Right renal pelvis (tissue), 4 donors: ENCODE measurements at regions not wholly inside any gene's neighbourhood (a gene's known extent, or its start where the extent isn't known, plus 50 kb on each side); places are given as distances from the start of the nearest gene placed in this dataset.
"Not testable (repeated sequence)": the region's sequence is repeated elsewhere in the genome, so short reads cannot be mapped to it uniquely, and the experiment has no call there.

Experiments used
- DNase-seq, 4 donors: peaks; one replicate each; pipeline ENCODE4 v3.0.0-alpha.2; 2013; ENCODE audit warnings: low read depth in 4 of 4, low spot score in 3 of 4, missing footprints in 1 of 4

DNA sequence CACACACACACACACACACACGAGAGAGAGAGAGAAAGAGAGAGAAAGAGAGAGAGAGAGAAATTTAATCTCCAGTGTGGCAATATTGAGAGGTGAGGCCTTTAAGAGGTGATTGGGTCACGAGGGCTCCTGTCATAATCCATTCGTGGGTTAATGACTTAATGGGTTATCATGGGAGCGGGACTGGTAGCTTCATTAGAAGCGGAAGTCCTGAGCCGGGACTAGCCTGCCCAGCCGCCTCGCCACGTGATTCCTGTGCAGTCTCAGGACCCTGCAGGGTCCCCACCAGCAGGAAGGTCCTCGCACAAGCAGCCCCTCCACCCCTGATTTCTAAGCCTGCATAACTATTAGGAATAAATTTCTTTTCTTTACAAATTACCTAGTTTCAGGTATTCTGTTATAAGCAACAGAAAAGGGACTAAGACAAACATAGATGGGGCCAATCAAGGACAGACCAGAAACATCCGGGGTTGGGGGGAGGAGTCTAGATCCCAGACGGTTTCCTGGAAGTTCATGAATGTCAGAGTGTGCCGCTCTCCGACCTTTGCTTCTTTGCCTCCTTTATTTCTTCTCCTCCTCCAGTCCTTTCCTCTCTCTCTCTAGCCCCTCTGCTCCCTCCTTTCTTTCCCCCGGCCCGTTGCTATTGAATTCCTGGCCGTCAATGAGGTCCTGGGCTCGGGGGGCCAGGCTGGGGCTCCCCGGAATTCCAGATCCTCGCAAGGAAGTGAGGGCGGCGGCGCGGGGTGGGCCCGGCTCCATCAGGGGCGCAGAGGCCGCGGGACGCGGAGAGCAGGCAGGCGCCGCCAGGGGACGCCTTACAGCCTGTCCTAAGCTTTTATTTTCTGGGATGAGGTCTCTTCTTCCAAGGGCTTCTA, 146.8 kb downstream of the CYP26A1 start:
- DNase-seq, result no peak

DNA sequence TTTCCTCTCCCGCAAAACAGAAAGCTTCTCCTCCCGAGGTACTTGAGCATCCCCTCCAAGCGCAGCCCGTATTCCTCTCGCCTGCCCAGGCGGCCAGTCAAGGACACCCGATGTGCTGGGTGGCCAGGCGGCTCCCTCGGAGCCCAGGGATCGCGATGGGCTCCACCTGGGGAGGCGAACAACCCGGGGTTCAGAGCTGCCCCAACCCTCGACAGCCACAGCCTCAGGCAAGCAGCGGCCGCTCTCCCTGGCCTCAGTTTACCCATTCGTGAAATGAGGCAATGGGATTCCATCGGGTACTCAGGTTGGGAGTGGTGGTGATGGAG, 147.4 kb downstream of the CYP26A1 start:
- DNase-seq, result no peak

DNA sequence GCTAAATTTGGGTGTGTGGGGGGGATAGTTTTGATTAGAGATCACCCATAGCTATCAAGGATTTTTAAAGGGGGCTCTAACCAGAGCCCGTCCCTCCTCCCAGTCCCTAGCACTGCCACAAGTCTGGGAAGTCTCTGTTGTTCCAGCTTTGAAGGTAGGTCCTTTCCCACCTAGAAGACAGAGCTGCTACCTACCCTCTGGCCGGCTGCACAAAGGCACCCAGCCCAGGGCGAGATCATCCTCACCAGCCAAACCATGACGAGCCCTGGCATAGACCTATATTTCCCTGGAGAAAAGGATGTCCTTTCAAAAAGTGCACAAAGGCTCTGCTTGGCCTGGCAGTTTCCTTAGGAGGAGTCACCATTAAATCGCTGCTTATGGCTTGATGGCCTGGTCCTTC, 147.8 kb downstream of the CYP26A1 start:
- no peak for DNase-seq

DNA sequence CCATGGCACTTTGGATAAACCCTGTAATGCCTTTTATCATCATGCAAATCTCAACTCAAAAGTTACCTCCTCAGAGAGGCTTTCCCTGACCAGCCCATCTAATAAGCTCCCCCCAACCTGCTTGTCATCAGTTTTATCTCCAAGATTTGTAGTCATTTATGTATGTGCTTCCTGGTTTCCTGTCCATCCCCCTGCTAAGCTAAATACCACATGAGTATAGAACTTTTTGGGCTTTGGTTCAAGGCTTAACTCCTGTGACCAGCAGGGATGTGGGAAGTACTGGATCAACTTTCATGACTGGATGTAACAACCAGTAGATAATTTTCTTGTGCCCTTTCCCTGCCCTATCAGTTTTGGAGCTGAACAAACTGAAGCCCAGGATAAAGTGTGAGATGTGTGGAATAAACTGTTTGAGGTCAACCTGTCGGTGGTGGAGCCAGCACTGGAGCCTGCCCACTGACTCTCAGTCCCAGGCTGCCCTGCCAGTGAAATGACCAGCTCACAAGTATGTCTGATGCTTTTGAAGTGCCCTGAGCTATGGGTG, 148.6 kb downstream of the CYP26A1 start:
- DNase-seq, result no peak

DNA sequence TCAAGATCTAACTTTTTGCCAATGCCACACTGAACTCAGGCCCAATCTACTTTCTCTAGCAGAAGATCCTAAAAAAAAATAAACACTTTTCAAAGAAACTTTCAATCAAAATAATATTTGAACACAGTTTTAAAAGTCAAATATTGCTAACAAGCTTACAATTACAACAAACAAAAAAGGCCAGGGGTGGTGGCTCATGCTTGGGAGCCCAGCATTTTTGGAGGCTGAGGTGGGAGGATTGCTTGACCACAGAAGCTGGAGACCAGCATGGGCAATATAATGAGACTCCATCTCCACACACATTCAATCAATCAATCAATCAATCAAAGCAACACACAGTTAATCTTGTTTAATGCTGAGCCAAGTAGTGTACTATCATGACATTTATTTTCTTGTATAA, 149.2 kb downstream of the CYP26A1 start:
- DNase-seq, result no peak

DNA sequence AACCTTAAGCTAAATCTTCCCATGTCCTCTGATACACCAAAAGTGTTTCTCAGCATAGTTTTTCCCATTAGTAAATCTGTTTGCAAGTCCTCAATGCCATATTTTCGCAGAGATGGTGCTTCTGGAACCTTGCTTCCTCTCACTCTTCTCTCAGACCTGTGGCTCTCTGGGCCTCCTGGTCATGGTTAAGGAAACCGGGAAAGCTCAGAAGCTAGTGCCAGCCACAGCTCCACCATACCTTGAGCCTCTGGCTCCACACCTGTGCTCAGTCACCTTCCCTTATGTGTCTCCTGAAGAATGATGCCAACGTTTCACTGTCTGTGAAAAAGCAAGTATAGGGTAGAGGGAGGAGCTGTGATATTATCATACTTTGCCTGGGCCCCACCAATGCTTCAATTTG, 149.6 kb downstream of the CYP26A1 start:
- DNase-seq, result no peak

DNA sequence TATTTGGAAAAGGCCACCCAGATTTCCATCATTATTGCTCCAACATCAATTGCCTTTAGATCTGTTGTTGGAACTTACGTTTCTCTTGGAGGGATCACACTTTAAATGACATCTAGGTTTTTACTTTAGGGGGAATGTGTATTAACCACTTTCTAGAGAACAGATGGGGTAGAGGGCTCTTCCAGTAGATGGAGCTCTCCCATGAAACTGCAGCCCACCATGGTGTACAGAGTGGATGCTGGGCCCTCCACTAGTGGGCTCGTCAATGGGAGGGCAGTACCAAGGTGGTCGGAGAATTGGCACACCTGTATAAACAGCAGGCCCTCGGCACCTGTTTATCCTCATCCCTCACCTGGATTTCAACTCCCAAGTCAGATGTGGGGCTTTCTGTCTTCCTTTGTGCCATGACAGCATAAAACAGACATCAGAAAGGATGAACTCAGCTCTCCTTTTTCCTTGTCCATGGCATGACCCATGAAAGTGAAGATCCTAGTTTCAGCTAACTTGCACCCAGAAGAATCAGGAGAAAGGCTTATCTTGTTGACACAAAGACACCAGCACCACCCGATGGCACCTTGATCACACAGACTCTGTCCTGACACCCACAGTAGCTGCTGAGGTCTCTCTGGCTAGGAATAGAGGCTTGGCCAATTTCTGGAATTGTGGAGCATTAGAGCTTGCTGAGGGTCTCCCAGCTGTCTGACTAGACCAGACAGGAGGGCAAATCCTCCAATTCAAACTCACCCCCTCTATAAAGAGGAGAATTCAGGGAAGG, 150.5 kb downstream of the CYP26A1 start:
- DNase-seq, result no peak

DNA sequence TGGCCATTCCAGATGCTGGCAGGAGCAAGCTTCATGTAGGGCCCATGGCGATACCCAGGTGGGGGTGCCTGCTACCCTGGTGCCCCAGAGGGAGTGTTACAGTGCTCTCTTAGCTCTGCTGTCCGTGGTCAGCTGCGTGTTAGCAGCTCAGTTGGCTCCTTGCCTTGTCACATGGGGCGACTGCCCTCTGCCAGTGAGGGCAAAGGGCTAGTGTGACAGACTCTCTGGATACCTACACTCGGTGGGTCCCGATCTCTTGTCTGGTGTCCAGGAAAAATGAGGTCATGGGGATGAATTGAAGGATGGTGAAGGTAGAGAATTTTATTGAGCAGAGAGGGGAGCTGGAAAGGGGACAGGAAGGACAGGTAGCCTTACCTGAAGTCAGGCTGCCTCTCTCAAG, 152.2 kb downstream of the CYP26A1 start:
- DNase-seq, result no peak

DNA sequence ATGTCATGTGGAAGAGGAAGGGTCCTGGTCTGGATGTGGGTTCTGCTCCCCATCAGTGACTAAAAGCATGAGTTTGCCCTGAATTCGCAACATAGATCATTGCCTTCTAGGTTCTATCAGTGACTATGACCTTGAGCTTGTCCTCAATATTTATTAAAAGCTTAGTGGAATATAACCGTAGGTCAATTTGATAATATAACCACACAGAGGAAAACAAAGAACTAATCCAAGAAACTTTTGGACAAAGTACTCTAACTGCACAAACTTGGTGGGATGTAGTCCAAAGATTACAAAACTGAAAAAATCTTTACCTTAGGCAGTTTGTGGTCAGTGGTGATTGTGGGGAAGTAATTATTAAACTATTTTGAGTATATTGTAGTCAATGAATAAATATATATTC, 152.9 kb downstream of the CYP26A1 start:
- no peak for DNase-seq

DNA sequence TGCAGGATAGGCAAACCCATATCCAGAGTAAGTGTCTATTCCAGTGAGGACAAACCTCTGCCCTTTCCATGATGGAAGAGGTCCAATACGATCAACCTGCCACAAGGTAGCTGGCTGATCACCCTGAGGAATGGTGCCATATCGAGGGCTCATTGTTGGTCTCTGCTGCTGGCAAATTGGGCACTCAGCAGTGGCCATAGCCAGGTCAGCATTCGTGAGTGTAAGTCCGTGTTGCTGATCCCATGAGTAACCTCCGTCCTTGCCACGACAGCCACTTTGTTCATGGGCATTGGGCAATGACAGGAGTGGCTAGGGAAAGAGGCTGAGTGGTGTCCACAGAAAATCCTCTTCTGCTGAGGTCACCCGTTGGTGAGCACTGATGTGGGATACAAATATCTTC, 156.9 kb downstream of the CYP26A1 start:
- DNase-seq, result not testable (repeated sequence)

DNA sequence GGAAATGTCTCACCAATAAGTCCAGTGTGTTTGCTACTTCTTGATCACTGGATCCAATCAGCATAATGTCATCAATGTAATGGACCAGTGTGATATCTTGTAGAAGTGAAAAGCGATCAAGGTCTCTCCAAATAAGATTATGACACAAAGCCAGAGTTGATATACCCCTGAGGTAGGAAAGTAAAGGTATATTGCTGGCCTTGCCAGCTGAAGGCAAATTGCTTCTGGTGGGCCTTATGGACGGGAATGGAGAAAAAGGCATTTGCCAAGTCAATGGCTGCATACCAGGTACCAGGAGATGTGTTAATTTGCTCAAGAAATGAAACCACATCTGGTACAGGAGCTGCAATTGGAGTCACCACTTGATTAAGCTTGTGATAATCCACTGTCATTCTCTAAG, 158.5 kb downstream of the CYP26A1 start:
- DNase-seq, result not testable (repeated sequence)

DNA sequence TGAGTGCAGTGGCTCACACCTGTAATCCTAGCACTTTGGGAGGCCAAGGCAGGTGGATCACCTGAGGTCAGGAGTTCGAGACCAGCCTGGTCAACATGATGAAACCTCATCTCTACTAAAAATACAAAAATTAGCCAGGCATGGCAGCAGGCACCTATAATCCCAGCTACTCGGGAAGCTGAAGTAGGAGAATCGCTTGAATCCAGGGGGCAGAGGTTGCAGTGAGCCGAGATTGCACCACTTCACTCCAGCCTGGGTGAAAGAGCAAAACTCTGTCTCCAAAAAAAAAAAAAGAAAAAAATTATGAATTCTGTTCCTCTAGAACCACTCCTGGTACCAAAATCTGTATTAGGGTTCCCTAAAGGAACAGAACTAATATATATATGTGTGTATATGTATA, 161.2 kb downstream of the CYP26A1 start:
- DNase-seq, result not testable (repeated sequence)

DNA sequence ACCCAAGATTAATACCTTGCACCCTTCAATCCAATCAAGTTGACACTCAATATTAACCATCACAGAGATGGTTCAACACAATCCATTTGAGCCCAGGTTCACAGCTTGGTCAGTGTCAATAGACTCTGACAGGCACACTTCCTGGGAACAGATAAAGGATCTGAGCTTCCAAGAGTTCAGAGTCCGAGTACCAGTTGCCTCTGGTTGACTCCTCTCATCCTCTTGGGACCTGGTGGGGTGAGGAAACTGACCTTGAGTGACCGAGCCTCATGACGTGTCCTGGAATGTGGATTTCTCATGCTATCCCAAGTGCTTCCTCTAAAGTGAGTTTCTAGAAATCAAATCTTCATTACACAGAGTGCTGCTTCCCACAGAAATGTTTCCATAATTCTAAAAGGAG, 162.0 kb downstream of the CYP26A1 start:
- no peak for DNase-seq

DNA sequence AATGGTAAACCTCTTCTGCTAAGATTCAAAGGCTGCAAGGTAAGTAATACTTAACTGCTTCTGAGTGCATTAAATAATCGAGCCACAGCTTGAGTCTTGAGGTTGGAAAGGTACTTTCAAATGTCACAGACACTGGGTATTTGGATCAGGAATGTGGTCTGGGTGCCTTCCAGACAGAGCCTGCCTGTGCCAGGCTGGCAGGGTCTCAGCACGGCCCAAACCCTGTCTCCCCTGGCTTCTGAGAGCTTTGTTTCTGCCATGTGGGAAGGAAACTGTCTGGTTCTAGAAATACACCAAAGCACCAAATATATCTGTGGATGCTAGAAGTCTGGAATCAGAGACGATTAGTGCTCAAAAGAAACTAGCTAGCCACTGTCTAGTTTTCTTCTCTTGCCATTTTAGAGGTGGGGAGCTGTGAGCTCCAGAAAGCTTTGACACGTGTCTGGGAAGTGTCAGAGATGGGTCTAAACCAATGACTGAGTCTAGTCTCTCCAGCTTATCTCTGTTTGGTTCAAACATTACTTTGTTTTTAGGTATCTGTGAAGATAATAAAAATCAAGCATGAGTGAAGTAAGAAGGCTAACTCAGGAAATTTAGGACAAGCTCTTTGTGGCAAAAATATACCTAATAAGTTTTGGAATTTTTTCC, 162.8 kb downstream of the CYP26A1 start:
- no peak for DNase-seq

DNA sequence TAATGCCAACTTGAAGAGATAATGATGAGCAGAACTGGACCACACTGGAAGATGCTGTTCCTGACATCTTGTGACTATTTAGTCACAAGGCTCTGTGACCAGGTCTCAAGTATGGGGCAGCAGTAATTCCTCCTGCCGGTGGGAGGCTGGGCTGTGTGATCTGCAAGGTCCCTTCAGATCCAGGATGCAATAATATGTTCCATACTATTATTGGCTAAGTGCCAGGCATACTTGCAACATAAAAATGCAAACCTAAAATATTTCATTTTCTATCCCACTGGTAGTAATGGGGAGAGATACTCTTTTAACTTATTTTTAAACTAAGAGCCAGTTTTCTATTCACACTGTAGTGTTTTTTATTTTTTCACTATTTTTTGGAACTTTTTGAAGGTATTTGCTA, 171.5 kb downstream of the CYP26A1 start:
- no peak for DNase-seq

DNA sequence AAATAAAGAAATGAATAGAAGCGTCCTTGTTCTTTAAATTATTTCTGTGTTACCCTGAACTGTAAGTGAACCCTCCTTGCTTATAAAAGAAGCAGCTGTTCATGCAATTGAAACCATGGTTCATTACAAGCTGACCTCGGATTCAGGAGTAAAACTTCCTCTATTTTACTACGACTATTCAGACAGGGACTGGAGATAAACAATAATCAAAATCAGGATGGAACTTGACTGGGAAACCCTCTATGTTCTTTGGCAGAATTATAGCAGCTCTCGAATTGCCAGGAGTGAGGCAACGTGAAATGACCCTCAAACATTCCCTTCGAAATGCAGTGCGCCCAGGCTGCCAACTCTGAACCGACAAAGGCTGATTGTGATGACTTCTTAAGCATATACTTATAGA, 172.1 kb downstream of the CYP26A1 start:
- DNase-seq, result peak in 3 of 4 donors; percentile 3 to 20 (median 9)

DNA sequence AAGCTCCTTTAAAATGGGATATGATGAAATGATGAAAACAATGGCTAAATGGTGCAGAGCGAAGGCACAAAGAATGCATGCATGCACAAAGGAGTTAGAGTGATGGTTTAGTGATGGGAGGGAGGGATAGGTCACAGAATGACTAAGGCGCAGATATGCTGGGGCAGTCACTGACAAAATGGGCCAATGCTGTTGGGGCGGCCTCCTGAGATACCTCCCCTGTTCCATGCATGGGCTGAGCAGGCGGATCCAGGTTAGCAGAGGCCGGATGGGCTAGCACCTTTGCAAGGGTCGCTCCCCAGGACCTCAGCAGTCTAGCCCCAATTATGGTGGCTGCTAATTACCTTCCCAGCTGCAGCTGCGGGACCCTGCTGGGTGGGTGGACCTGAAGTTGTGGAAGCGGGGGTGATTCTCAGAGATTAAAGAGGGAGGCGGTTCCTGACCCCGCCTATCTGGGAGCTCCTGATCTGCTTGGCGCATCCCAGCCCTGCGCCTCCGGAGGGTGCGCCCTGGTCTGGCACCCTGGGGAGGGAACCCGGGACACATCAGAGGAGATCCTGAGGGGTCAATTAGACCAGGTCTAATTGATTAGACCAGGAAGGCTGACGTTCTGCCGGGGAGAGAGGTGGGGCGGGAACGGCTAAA, 175.0 kb downstream of the CYP26A1 start:
- no peak for DNase-seq

DNA sequence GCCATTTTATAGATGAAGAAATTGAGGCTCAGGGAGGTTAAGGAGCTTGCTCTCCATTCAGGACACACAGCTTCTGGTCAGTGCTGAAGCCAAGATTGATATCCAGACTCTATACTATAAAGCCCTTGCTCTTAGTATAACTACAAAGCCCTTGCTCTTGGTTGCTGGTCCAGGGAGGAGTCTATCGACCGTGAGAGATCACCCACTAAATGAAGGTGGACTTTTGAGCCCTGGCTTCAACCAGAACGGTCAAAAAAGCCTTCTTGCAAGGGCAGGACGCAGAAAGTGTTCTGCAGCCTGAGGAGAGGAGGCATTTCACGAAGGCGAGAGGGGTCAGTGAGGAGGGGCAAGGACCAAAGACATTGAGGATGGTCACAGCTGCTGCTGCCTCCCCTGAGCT, 176.3 kb downstream of the CYP26A1 start:
- no peak for DNase-seq

DNA sequence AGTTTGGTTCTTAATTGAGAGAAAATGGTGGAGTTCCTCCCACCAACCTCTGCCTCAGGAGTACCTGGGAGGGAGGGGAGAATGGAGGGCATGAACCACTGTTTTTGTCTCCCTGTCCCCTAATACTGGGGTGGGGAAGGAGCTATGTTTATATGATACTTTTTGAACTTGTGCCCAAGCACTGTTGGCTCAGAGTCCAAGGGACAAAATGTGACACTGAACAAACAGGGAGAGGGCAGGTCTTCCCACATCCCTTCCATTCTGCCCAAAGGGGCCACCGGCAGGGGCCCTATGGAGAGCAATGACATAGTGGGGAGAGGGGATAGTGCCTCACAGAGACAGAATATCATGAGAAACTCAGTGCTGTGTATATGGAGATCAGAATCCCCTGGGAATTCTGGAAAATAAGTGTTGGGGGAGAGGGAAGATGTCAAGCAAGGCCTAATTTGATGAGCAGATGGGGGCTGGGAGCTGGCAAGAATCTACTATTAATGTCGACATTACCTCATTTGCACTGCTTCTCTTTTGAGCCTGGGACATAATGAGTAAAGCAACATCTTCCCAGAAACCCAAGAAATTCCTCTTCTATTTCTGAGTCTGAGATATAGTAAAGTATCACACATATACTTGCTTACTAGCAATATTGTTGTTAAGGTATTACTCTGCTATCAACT, 180.6 kb downstream of the CYP26A1 start:
- DNase-seq, result no peak

DNA sequence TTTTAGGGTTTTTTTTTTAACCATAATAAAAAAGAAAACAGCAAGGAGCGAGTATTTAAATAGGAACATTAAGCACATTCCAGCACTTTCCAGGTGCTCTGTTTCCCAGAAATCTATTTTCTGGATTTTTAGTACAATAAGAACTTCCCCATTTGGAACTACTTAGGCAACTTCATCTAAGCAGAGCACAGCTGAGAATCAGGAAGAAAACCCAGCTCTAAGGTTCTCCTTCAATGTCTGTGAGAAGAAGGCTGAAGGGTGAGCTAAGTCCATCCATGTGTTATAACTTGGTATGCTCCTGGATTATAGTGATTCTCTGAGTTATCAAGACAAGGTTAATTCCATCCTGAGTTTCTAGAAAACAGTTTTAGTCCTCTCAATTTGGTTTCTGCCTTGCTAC, 181.9 kb downstream of the CYP26A1 start:
- DNase-seq, result no peak
